Type B pancreatic cell (in vitro differentiated cells): ENCODE measurements at regions not wholly inside any gene's neighbourhood (a gene's known extent, or its start where the extent isn't known, plus 50 kb on each side); places are given as distances from the start of the nearest gene placed in this dataset.
A peak's percentile ranks its signal among the peaks of the same experiment; 100 is the strongest.

Source experiments
- DNase-seq: peaks from one replicate; pipeline ENCODE4 v3.0.0; 2021; ENCODE audit warnings: mixed read lengths; ENCODE audit not compliant: unreplicated experiment; ENCODE audit errors: extremely low spot score
- H3K27ac Mint-ChIP-seq: 2 replicates; pipeline ENCODE4 v1.8.0; 2021; ENCODE audit warnings: mild to moderate bottlenecking, mixed read lengths
- H3K27me3 Mint-ChIP-seq: 2 replicates; pipeline ENCODE4 v1.8.0; 2021; ENCODE audit warnings: mixed read lengths
- H3K36me3 Mint-ChIP-seq: 2 replicates; pipeline ENCODE4 v1.8.0; 2021; ENCODE audit warnings: mixed read lengths
- H3K4me1 Mint-ChIP-seq: one replicate; pipeline ENCODE4 v1.8.0; 2021; ENCODE audit warnings: mixed read lengths; ENCODE audit not compliant: unreplicated experiment
- H3K4me3 Mint-ChIP-seq: 2 replicates; pipeline ENCODE4 v1.8.0; 2021; ENCODE audit warnings: mild to moderate bottlenecking, mixed read lengths
- H3K9me3 Mint-ChIP-seq: 2 replicates; pipeline ENCODE4 v1.8.0; 2021; ENCODE audit warnings: mixed read lengths
- CTCF ChIP-seq: fragments of 200-600 bp; sonication (generic); conservative IDR thresholded peaks from 2 replicates; pipeline ENCODE4 v1.5.0; 2021; ENCODE audit warnings: antibody characterized with exemption, mild to moderate bottlenecking

GRCh38 chr1:209377995-209378394 is 205.5 kb upstream of the CAMK1G start:
- H3K36me3 Mint-ChIP-seq, result no peaks in the 10 kb centered on the region
- H3K27me3 Mint-ChIP-seq, result no peaks in the 10 kb centered on the region
- DNase-seq, result no peak
- no peak for TF ChIP-seq CTCF
- H3K4me1 Mint-ChIP-seq, result peaks cover 23% of the 10 kb centered on the region
- no peaks in the 10 kb centered on the region for H3K9me3 Mint-ChIP-seq
- peak overlapping the region; percentile 38 for H3K27ac Mint-ChIP-seq
- H3K4me3 Mint-ChIP-seq, result no peak overlapping the region

GRCh38 chr1:209379280-209379679 is 204.2 kb upstream of the CAMK1G start:
- H3K4me3 Mint-ChIP-seq, result no peak overlapping the region
- no peak for DNase-seq
- H3K36me3 Mint-ChIP-seq, result no peaks in the 10 kb centered on the region
- H3K27me3 Mint-ChIP-seq, result no peaks in the 10 kb centered on the region
- H3K9me3 Mint-ChIP-seq, result no peaks in the 10 kb centered on the region
- H3K4me1 Mint-ChIP-seq, result peaks cover 34% of the 10 kb centered on the region
- TF ChIP-seq CTCF, result no peak
- no peak overlapping the region for H3K27ac Mint-ChIP-seq

GRCh38 chr1:209380420-209380819 is 203.1 kb upstream of the CAMK1G start:
- no peaks in the 10 kb centered on the region for H3K27me3 Mint-ChIP-seq

GRCh38 chr1:209382231-209383100 is 201.0 kb upstream of the CAMK1G start:
- Mint-ChIP-seq H3K9me3 (no peaks in the 10 kb centered on the region), H3K4me3 (peak overlapping the region; percentile 8), H3K27ac (peak overlapping the region; percentile 80), H3K27me3 (no peaks in the 10 kb centered on the region), H3K4me1 (peaks cover 24% of the 10 kb centered on the region), H3K36me3 (no peaks in the 10 kb centered on the region)
- no peak for TF ChIP-seq CTCF
- no peak for DNase-seq

More at GRCh38 chr1:209380420-209380819, 203.1 kb upstream of the CAMK1G start:
- H3K9me3 Mint-ChIP-seq, result no peaks in the 10 kb centered on the region
- DNase-seq, result no peak
- no peak overlapping the region for H3K4me3 Mint-ChIP-seq
- no peak overlapping the region for H3K27ac Mint-ChIP-seq
- no peak for TF ChIP-seq CTCF
- no peaks in the 10 kb centered on the region for H3K36me3 Mint-ChIP-seq
- H3K4me1 Mint-ChIP-seq, result peaks cover 29% of the 10 kb centered on the region

- DNase-seq, result no peak
- H3K4me3 Mint-ChIP-seq, result peak overlapping the region; percentile 27
- peaks cover 27% of the 10 kb centered on the region for H3K4me1 Mint-ChIP-seq
- H3K27ac Mint-ChIP-seq, result peak overlapping the region; percentile 87
- peaks cover 4% of the 10 kb centered on the region for H3K9me3 Mint-ChIP-seq
- no peak for TF ChIP-seq CTCF
- H3K27me3 Mint-ChIP-seq, result no peaks in the 10 kb centered on the region
- no peaks in the 10 kb centered on the region for H3K36me3 Mint-ChIP-seq
Observed at GRCh38 chr1:209383422-209383821, 200.1 kb upstream of the CAMK1G start.
